HG02798 (cell line): ENCODE measurements at regions not wholly inside any gene's neighbourhood (a gene's known extent, or its start where the extent isn't known, plus 50 kb on each side); places are given as distances from the start of the nearest gene placed in this dataset.

Experiments
- ATAC-seq: cut with Tn5 transposase; IDR thresholded peaks from one replicate; pipeline ENCODE4 v1.9.1; 2021; ENCODE audit warnings: mild to moderate bottlenecking; ENCODE audit not compliant: unreplicated experiment, poor library complexity

DNA sequence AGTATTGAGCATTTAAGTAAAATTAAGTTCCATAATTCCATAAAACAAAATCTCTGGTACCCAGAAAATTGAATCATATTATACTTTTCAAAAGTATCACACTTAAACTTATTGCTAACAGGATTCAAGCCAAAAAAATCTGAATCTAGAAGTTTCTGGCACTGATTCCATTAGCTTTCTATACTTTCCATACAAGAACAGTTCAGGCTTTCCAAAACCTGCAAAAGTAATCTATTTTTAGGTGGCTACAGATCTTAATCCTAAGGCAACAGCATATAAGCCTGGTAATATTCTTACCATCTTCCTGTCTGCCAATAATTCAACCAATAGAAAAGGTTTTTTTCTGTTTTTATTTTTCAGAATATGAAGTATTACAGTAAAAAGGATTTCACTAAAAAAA lies 185.0 kb downstream of the CRPPA start:
- ATAC-seq = no peak

DNA sequence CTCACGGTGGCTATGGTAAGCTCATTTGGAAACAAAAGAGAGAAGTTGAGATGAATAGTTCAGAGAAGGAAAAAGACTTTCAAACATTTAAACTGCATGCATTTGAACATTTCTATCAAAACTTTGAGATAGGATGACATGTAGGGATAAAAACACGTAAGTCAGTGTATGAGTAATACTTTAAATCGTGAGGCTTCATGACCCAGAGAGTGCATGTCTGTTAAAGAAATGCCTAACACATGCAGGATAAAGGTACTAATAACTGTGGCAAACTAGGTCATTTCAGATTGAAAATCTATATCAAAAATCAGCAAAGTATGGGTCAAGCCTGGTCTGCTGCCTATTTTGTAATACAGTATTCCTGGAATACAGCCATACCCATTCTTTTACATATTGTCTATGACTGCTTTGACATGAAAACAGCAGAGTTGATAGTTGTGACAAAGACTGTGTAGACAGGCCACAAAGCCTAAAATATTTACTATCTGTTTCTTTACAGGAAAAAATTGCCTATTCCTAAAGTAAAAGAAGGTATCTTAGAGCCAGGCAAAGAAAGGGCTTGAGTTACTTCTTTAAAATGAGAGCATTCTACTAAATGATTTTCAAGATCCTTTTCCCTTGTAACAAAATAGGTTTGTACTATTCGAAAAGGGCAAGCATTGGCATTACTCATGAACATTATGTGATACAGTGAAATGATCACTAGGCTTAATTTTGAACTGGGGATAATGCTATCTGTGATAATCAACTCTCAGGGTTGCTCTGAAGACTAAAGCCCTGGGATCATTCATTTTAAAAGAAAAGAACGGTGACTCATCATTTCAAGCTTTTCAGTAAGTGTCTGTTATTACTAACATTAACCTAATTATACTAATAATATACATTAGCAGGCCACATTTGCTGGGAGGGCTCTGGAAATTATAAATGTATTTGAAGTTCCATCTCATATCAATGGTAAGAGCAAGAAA lies 185.9 kb downstream of the CRPPA start:
- ATAC-seq = no peak

DNA sequence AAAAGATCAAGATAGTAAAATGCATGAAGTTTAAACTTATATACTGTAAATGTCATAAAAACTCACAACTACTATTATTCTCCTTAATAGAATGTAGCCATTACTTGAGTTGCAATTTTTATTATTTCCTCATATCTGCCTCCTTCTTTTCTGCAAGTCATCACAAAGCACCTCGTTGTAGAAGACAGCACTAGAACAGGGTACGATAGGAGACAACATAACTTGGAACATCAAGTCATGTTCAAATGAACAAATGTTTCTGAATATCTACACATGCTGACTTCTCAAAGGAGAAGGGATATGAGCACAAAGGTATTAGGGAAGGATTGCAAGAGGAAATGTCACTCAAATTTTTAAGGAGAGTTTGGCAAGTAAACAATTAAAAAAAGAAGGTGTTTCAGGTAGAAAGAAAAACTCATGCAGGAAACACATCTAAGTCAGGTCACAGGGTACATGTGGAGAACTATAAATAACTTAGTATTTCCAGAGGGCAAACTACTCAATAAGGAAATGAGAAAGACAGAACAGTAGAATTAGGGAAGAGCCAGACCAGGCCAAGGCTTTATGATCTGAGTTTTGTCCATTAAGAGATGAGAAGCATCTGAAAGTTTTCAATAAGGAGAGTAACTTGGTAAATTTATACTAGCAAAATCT lies 186.7 kb downstream of the CRPPA start:
- no peak for ATAC-seq

DNA sequence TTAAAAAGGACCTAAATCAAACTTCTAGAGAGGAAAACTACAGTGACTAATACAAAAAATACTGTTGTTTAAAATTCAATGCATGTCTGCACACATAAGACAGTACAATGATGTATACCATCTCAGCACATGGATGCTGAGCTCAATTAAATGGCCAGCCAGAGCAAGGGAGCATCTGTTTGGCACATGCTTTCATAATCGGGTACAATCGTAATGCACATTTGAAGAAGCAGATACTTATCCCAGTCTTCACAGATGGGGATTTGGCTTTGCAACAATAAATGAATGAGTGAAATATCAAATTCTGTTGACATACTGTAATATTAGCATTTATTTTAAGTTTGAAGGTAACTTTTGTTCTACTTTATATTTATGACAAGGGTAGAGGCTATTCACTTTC lies 187.8 kb downstream of the CRPPA start:
- no peak for ATAC-seq

DNA sequence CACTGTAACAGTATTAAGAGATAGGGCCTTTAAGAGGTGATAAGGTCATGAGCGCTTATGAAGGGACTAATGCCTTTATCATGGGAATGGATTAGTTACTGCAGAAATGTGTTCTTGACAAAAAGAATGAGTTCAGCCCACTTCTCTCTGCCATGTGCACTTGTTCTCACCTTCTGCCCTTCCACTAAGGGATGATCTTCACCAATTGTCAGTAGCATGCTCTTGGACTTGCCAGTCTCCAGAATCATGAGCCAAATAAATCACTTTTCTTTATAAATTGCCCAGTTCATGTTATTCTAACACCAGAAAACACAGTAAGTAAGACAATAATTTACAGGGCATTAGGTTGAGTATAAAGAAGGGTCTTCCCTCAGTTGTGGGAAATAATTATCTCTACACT lies 189.1 kb downstream of the CRPPA start:
- no peak for ATAC-seq

DNA sequence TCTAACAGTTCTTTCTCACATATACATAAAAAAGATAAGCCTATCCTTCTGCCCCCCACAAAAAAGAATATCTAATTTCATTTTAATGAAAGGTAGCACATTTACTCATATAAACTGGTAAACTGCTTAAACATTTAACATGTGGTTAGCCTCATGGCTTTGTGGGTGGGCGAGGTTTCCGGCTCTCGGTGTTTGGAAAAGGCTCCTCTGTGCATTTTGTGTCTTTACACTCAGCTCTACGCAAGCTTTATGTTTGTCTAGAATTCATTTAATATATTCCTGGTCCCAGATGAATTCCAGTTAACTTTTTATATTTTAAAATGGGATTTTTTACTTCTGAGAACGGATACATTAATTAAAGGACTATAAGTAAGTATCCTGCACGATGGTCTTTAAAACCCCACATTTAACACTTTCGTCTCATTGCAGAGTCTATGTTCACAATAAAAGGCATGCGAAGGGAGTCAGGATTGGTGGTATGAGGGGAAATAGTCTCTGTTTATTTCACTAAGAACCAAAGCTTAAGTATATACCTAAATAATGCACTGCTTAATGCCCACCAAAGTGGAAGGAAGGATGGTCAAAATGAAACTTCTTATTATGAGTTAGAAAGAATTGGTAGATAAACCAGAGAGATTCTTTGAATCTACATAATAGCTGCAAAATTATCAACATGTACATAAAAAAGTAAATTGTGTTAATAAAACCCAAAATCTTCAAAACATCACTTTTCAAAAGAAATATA lies 197.2 kb downstream of the CRPPA start:
- no peak for ATAC-seq

DNA sequence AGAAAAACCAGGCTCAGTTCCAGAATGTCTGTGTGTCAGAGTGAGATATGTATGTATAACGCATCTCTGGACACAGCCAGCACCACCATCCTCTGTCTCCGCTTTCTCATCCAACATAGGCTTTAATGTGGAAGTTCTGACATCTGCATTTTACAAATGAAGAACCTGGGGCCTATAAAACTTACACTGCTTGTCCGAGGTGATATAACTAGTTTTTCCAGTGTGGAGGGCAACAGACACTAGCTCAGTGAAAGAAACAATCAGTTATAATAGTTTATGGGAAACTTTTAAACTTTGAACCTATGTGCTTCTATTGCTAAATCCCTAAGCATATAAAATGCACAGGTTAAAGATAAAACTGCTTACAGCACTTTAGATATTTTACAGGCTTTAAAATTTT lies 208.7 kb downstream of the CRPPA start:
- no peak for ATAC-seq

DNA sequence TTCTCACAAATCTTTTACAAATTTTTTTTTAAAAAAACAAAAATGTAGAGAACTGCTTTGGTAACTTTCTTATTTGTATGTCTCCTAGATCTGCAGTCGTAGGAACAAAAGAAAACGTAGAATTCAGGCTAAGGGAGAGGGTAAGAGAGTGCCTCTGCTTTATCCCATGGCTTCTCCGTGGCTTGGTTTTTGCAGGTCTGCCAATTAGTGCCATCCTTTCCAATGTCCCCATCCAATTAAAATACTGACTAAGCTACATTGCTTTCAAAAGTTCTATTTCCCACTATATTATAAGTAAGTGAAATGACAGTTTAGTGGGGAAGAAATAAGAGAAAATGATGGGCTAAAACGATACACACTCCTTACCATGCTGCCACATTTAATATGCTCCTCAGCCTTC lies 209.3 kb downstream of the CRPPA start:
- ATAC-seq = no peak

DNA sequence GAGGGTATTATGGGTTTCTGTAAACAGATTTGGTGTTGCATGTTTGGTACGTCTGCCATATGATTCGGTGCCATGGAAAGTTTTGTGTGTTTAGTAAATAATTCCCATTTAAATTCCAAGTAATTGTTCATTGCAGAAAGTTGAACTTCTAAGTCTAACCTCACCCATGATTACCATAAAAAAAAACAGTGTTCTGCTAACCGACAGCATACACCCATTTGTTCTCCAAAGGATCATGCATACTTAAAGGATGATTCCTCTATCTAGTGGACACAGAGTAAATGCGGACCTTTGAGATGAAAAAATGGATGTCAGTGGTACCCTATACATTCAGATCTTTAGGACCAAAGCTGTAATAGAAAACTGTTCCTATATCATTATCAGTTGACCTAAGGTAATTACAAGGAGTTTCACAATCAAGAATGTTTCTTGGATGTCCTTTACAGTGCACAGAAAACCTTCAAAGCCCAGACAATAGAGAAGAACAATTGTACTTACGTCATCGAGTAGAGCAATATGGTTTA lies 209.9 kb downstream of the CRPPA start:
- no peak for ATAC-seq

DNA sequence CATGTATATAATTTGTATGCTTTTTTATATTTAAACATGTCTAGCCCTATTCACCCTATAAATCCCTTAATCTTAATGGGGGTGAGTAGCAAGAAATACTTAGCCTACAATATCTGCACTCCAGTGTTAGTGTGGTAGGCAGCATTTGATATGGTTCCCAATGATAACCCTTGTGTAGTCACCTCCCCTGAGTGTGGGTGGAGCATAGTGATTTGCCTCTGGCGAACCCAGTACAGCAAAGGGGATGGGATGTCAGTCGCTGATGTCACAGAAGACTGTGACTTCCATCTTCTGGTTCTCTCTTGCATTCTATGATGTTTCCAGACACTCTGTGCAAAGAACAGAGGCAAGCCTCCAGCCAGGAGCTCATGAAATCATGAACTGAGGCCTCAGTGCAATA lies 211.2 kb downstream of the CRPPA start:
- ATAC-seq = no peak

DNA sequence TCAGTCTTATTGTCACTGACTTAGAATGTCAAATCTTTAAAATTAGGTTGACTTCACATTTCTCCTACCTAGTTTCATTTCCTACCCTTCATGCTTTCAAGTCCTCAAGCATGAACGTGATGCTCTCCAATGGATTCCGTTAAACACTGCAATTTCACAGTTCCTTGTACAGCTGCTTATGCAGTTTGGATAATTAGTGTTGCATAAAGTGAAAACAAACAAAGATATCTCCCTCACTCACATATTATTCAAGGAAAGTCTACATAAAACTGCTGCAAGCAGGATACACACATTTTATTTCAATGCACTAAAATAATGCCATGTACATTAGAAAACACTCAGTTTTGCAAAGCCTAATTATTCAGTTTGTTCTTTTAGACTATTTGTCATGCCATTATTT lies 214.0 kb downstream of the CRPPA start:
- no peak for ATAC-seq

DNA sequence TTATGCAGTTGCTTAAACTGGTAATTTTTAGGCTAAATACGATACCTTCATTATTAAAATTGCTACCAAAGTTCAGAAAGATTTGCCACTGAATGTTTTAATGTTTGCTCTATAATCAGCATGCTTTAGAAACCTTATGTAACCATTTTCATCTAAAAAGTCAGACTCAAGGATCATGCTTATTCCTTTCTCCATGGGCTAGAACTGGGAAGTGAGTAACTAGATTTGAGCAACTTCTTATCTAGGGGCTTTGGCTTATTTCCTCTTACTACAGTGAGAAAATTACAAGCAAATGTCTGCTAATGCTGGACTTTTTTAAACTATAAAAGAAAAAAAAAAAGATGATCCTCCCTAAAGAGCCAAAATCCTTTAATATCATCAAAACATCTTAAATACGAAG lies 215.9 kb downstream of the CRPPA start:
- no peak for ATAC-seq

DNA sequence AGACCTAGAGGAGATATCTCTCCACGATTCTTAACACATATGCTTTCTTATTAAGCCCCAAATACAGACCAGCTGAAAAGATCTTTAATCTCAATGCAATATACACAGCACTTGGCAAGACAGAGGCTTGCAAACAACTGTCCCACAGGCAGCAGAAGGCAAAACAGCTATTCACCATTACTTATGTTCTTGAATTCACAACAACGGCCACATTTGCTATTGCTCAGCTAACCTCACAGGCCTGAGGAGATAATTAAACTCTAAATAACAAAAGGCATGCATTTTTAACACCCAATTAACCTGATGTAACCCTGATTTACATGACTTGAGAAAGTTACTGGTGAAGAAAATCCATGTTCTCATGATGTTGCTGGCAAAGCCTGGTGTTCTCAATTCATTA lies 216.4 kb downstream of the CRPPA start:
- no peak for ATAC-seq

DNA sequence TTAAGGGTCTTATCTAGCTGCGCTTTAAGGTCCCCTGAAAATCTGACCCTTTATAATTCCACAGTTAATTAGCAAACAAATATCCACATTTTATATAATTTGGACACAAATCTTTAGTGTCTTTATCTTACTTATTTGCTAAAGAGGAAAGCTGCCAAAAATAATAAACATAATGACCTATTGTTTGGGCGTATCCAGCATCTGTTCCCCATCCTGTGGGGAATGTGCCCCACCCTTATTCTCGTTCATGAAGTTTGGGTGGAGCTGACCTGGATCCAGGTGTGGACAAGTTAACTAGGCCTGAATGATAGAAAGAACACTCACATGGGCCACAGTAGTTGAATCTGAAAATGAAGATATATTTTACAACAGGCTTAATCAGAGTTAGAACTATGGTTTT lies 218.3 kb downstream of the CRPPA start:
- no peak for ATAC-seq

DNA sequence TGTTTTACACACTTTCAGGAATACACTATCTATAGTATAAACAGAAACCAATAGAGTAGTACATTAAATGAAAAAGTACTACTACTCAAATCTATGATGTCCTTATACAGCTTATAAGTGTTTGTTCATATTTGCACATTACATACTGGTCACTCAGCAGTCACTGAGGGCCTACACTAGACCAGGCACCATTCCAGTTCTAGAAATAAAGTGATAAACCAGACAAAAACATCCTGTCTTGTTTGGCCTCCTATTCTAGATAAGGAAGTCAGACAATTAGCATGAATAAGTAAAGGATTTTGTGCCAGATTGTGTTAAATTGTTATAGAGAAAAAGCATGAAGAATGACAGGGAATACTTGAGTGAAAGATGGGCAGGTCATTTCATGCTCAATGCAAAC lies 219.0 kb downstream of the CRPPA start:
- ATAC-seq = no peak

DNA sequence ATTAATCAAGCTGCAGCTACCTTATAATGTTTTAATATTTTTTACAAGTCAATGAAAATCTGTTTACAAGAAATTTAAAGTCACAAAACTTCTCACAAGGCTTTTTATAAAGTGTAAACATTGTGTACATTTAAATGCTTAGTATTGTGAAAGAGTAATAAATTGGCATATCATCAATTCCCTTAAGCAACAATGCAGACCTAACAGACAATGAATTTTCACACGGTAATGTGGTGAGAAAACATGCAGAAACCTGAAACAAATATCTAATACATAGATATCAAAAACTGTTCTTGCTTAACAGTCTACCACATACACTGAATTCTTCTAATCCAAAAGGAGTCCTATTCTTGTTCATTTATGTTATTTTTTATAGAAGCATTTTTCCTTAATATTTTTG lies 220.7 kb downstream of the CRPPA start:
- ATAC-seq = no peak

DNA sequence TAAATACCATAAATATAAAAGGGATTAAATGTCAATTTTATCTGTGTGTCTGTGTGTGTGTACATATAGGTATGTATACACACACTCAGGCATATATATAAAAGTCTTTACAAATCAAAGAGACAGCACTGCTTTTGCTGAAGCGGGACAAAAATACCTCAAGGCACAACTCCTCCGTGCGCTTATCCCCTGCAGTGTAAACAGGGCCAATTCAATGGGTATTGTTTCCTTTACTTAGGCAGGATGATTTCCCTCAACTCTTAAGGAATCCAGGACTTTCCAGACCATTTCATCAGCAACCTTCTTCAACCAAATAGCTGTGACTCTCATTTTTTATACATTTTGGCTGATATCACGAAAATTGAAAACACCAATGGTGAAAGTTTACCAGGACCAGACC lies 227.7 kb downstream of the CRPPA start:
- no peak for ATAC-seq

DNA sequence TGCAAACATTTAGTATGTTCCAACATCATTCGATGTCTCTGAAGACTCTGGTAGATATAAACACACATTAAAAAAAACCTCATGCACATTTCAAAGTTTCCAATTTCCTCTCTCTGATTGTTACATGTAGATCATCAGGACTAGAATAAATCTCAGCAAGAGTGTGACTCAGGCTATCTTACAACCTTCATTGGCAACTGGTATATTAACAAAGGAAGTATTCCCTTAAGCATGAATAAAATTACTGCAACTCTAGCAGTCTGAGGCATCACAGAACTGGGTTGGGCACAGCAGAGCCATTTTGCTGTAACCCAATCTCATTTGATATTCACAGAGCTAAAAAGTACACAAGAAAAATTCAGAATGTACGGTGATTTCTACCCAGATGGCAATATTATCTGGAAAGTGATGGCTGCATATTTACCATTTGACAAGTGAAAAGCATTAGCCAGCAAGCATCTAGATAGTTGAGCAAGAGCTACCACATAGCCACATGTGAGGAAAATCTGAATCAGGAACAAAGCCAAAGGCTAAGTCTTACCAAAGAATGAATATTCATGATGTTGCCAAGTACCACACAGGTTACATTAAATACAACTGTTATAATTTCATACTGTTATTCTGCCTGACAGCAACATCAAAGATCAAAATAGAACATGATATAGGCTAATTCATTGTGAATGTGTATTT lies 232.2 kb downstream of the CRPPA start:
- ATAC-seq = no peak

DNA sequence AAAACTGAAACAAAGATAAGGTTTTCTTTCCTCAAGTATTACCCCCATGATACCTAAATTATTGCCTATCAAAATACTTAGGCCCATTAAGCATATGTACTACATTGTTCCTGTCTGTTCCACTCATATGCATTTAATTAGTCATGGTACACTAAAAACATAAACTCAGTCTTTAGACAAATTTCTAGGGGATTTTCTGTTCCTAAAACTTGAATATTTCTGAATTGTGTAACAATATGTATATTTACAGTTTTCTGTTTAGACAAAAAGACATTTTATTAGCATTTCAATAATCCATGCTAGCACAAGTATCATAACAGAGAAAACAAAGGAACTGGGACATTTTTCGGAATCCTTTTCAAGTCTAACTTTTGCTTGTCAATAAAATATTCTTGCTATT lies 234.2 kb downstream of the CRPPA start:
- ATAC-seq = no peak

DNA sequence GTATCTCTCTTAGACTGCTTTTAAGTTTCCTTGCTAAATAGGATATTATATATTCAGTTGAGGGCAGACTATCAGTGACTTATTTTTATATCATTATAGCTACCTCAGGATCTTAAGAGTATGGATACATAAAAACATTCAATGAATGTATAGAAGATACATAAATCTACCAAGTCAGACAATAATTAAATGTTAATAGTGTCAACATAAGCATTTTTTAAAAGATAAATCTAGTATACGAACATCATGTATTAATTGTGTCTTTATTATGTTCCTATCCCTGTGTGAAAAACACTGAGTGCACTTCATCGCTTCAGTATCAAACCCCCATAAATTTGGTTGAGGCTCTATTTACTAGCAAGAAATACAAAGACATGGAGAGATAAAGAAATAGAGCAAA lies 242.8 kb downstream of the CRPPA start:
- no peak for ATAC-seq
